ENCODE measurements at regions not wholly inside any gene's neighbourhood (a gene's known extent, or its start where the extent isn't known, plus 50 kb on each side); places are given as distances from the start of the nearest gene placed in this dataset.

- Histone ChIP-seq H3K36me3 (ENCODE audit: control insufficient read depth in 2 of 2, insufficient read depth in 2 of 2, low read length in 2 of 2) (no peaks in the 10 kb centered on the region), H3K4me3 (ENCODE audit: low read length in 2 of 2) (no peak overlapping the region), H3K4me1 (ENCODE audit: control insufficient read depth in 2 of 2, insufficient read depth in 2 of 2, low read length in 2 of 2) (peaks cover 2% of the 10 kb centered on the region in 2 donors), H3K27me3 (ENCODE audit: control insufficient read depth in 2 of 2, insufficient read depth in 2 of 2, low read length in 2 of 2) (no peaks in the 10 kb centered on the region), H3K27ac (ENCODE audit: low read depth in 2 of 2, low read length in 2 of 2) (no peak overlapping the region), H3K9ac (ENCODE audit: low read depth in 1 of 2, low read length in 2 of 2) (no peak overlapping the region), H3K9me3 (ENCODE audit: control insufficient read depth in 2 of 2, low read length in 2 of 2) (no peaks in the 10 kb centered on the region)
Observed at GRCh38 chr20:24746351-24746685, 202.8 kb upstream of the CST7 start.

- Histone ChIP-seq H3K9ac (ENCODE audit: low read depth in 1 of 2, low read length in 2 of 2) (no peak overlapping the region), H3K36me3 (ENCODE audit: control insufficient read depth in 2 of 2, insufficient read depth in 2 of 2, low read length in 2 of 2) (no peaks in the 10 kb centered on the region), H3K9me3 (ENCODE audit: control insufficient read depth in 2 of 2, low read length in 2 of 2) (no peaks in the 10 kb centered on the region), H3K27ac (ENCODE audit: low read depth in 2 of 2, low read length in 2 of 2) (no peak overlapping the region), H3K27me3 (ENCODE audit: control insufficient read depth in 2 of 2, insufficient read depth in 2 of 2, low read length in 2 of 2) (no peaks in the 10 kb centered on the region), H3K4me1 (ENCODE audit: control insufficient read depth in 2 of 2, insufficient read depth in 2 of 2, low read length in 2 of 2) (peaks cover 2% of the 10 kb centered on the region in 2 donors), H3K4me3 (ENCODE audit: low read length in 2 of 2) (no peak overlapping the region)
Observed at GRCh38 chr20:24747010-24747712, 201.9 kb upstream of the CST7 start.

- no peak overlapping the region for H3K9ac ChIP-seq (ENCODE audit: low read depth in 1 of 2, low read length in 2 of 2)
- H3K27ac ChIP-seq (ENCODE audit: low read depth in 2 of 2, low read length in 2 of 2) = no peak overlapping the region
- peaks cover 2% of the 10 kb centered on the region in 2 donors for H3K4me1 ChIP-seq (ENCODE audit: control insufficient read depth in 2 of 2, insufficient read depth in 2 of 2, low read length in 2 of 2)
- H3K36me3 ChIP-seq (ENCODE audit: control insufficient read depth in 2 of 2, insufficient read depth in 2 of 2, low read length in 2 of 2) = no peaks in the 10 kb centered on the region
- H3K27me3 ChIP-seq (ENCODE audit: control insufficient read depth in 2 of 2, insufficient read depth in 2 of 2, low read length in 2 of 2) = no peaks in the 10 kb centered on the region
- H3K4me3 ChIP-seq (ENCODE audit: low read length in 2 of 2) = no peak overlapping the region
- H3K9me3 ChIP-seq (ENCODE audit: control insufficient read depth in 2 of 2, low read length in 2 of 2) = no peaks in the 10 kb centered on the region
Observed at GRCh38 chr20:24747881-24748595, 201.0 kb upstream of the CST7 start.

GRCh38 chr20:24751551-24751950, 197.5 kb upstream of the CST7 start:
- Histone ChIP-seq H3K36me3 (ENCODE audit: control insufficient read depth in 2 of 2, insufficient read depth in 2 of 2, low read length in 2 of 2) (no peaks in the 10 kb centered on the region), H3K9me3 (ENCODE audit: control insufficient read depth in 2 of 2, low read length in 2 of 2) (no peaks in the 10 kb centered on the region), H3K9ac (ENCODE audit: low read depth in 1 of 2, low read length in 2 of 2) (no peak overlapping the region), H3K27me3 (ENCODE audit: control insufficient read depth in 2 of 2, insufficient read depth in 2 of 2, low read length in 2 of 2) (no peaks in the 10 kb centered on the region), H3K4me3 (ENCODE audit: low read length in 2 of 2) (no peak overlapping the region), H3K4me1 (ENCODE audit: control insufficient read depth in 2 of 2, insufficient read depth in 2 of 2, low read length in 2 of 2) (peaks cover under 1% of the 10 kb centered on the region in 2 donors), H3K27ac (ENCODE audit: low read depth in 2 of 2, low read length in 2 of 2) (no peak overlapping the region)

- no peak overlapping the region for H3K9ac ChIP-seq (ENCODE audit: low read depth in 1 of 2, low read length in 2 of 2)
- H3K4me1 ChIP-seq (ENCODE audit: control insufficient read depth in 2 of 2, insufficient read depth in 2 of 2, low read length in 2 of 2) = no peaks in the 10 kb centered on the region
- no peak overlapping the region for H3K27ac ChIP-seq (ENCODE audit: low read depth in 2 of 2, low read length in 2 of 2)
- H3K36me3 ChIP-seq (ENCODE audit: control insufficient read depth in 2 of 2, insufficient read depth in 2 of 2, low read length in 2 of 2) = no peaks in the 10 kb centered on the region
- no peak overlapping the region for H3K4me3 ChIP-seq (ENCODE audit: low read length in 2 of 2)
- no peaks in the 10 kb centered on the region for H3K9me3 ChIP-seq (ENCODE audit: control insufficient read depth in 2 of 2, low read length in 2 of 2)
- no peaks in the 10 kb centered on the region for H3K27me3 ChIP-seq (ENCODE audit: control insufficient read depth in 2 of 2, insufficient read depth in 2 of 2, low read length in 2 of 2)
Observed at GRCh38 chr20:24752612-24753011, 196.5 kb upstream of the CST7 start.

- Histone ChIP-seq H3K36me3 (ENCODE audit: control insufficient read depth in 2 of 2, insufficient read depth in 2 of 2, low read length in 2 of 2) (no peaks in the 10 kb centered on the region), H3K9ac (ENCODE audit: low read depth in 1 of 2, low read length in 2 of 2) (no peak overlapping the region), H3K27ac (ENCODE audit: low read depth in 2 of 2, low read length in 2 of 2) (no peak overlapping the region), H3K4me3 (ENCODE audit: low read length in 2 of 2) (no peak overlapping the region), H3K4me1 (ENCODE audit: control insufficient read depth in 2 of 2, insufficient read depth in 2 of 2, low read length in 2 of 2) (no peaks in the 10 kb centered on the region), H3K27me3 (ENCODE audit: control insufficient read depth in 2 of 2, insufficient read depth in 2 of 2, low read length in 2 of 2) (no peaks in the 10 kb centered on the region), H3K9me3 (ENCODE audit: control insufficient read depth in 2 of 2, low read length in 2 of 2) (no peaks in the 10 kb centered on the region)
Observed at GRCh38 chr20:24753130-24753529, 195.9 kb upstream of the CST7 start.

GRCh38 chr20:24754691-24755090, 194.4 kb upstream of the CST7 start:
- Histone ChIP-seq H3K27me3 (ENCODE audit: control insufficient read depth in 2 of 2, insufficient read depth in 2 of 2, low read length in 2 of 2) (no peaks in the 10 kb centered on the region), H3K9me3 (ENCODE audit: control insufficient read depth in 2 of 2, low read length in 2 of 2) (no peaks in the 10 kb centered on the region), H3K9ac (ENCODE audit: low read depth in 1 of 2, low read length in 2 of 2) (no peak overlapping the region), H3K27ac (ENCODE audit: low read depth in 2 of 2, low read length in 2 of 2) (no peak overlapping the region), H3K4me1 (ENCODE audit: control insufficient read depth in 2 of 2, insufficient read depth in 2 of 2, low read length in 2 of 2) (no peaks in the 10 kb centered on the region), H3K36me3 (ENCODE audit: control insufficient read depth in 2 of 2, insufficient read depth in 2 of 2, low read length in 2 of 2) (no peaks in the 10 kb centered on the region), H3K4me3 (ENCODE audit: low read length in 2 of 2) (no peak overlapping the region)

GRCh38 chr20:24755411-24755922, 193.6 kb upstream of the CST7 start:
- no peaks in the 10 kb centered on the region for H3K9me3 ChIP-seq (ENCODE audit: control insufficient read depth in 2 of 2, low read length in 2 of 2)
- H3K4me3 ChIP-seq (ENCODE audit: low read length in 2 of 2) = no peak overlapping the region
- no peaks in the 10 kb centered on the region for H3K36me3 ChIP-seq (ENCODE audit: control insufficient read depth in 2 of 2, insufficient read depth in 2 of 2, low read length in 2 of 2)
- no peak overlapping the region for H3K9ac ChIP-seq (ENCODE audit: low read depth in 1 of 2, low read length in 2 of 2)
- no peak overlapping the region for H3K27ac ChIP-seq (ENCODE audit: low read depth in 2 of 2, low read length in 2 of 2)
- no peaks in the 10 kb centered on the region for H3K27me3 ChIP-seq (ENCODE audit: control insufficient read depth in 2 of 2, insufficient read depth in 2 of 2, low read length in 2 of 2)
- no peaks in the 10 kb centered on the region for H3K4me1 ChIP-seq (ENCODE audit: control insufficient read depth in 2 of 2, insufficient read depth in 2 of 2, low read length in 2 of 2)

GRCh38 chr20:24756292-24757025, 192.6 kb upstream of the CST7 start:
- Histone ChIP-seq H3K27me3 (ENCODE audit: control insufficient read depth in 2 of 2, insufficient read depth in 2 of 2, low read length in 2 of 2) (no peaks in the 10 kb centered on the region), H3K4me1 (ENCODE audit: control insufficient read depth in 2 of 2, insufficient read depth in 2 of 2, low read length in 2 of 2) (no peaks in the 10 kb centered on the region), H3K9me3 (ENCODE audit: control insufficient read depth in 2 of 2, low read length in 2 of 2) (no peaks in the 10 kb centered on the region), H3K4me3 (ENCODE audit: low read length in 2 of 2) (no peak overlapping the region), H3K9ac (ENCODE audit: low read depth in 1 of 2, low read length in 2 of 2) (no peak overlapping the region), H3K27ac (ENCODE audit: low read depth in 2 of 2, low read length in 2 of 2) (no peak overlapping the region), H3K36me3 (ENCODE audit: control insufficient read depth in 2 of 2, insufficient read depth in 2 of 2, low read length in 2 of 2) (no peaks in the 10 kb centered on the region)

Data from mucosa of rectum (tissue), 2 donors.